ENCODE measurements at regions not wholly inside any gene's neighbourhood (a gene's known extent, or its start where the extent isn't known, plus 50 kb on each side); places are given as distances from the start of the nearest gene placed in this dataset.
"Not testable (repeated sequence)": the region's sequence is repeated elsewhere in the genome, so short reads cannot be mapped to it uniquely, and the experiment has no call there.

DNA sequence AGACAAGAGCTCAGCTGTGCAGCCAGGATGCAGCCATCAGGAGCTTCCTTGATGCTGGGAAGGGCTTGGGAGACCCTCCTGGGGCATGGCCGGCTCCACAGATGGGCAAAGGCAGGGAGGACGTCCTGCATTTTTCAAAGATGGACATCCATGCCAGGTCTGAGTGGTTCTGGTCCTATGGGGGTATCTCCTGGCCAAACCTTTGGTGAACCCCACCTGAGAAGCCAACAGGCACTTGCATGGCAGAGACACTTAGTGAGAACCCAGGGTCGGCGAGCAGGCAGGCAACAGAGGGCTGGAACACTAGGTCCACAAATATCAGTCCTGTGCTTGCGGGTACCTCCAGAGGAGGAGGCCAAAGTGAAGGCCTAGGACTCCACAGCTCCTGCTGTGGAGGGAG lies 70.0 kb downstream of the KCTD15 start:
- TF ChIP-seq GABPA (IDR thresholded peaks at IDR 0.05; ENCODE audit: low read depth) = no peak
- TF ChIP-seq, protein P1, sequence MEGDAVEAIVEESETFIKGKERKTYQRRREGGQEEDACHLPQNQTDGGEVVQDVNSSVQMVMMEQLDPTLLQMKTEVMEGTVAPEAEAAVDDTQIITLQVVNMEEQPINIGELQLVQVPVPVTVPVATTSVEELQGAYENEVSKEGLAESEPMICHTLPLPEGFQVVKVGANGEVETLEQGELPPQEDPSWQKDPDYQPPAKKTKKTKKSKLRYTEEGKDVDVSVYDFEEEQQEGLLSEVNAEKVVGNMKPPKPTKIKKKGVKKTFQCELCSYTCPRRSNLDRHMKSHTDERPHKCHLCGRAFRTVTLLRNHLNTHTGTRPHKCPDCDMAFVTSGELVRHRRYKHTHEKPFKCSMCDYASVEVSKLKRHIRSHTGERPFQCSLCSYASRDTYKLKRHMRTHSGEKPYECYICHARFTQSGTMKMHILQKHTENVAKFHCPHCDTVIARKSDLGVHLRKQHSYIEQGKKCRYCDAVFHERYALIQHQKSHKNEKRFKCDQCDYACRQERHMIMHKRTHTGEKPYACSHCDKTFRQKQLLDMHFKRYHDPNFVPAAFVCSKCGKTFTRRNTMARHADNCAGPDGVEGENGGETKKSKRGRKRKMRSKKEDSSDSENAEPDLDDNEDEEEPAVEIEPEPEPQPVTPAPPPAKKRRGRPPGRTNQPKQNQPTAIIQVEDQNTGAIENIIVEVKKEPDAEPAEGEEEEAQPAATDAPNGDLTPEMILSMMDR (IDR thresholded peaks at IDR 0.05; ENCODE audit: insufficient read depth, low read length) = no peak
- TF ChIP-seq, protein P2, sequence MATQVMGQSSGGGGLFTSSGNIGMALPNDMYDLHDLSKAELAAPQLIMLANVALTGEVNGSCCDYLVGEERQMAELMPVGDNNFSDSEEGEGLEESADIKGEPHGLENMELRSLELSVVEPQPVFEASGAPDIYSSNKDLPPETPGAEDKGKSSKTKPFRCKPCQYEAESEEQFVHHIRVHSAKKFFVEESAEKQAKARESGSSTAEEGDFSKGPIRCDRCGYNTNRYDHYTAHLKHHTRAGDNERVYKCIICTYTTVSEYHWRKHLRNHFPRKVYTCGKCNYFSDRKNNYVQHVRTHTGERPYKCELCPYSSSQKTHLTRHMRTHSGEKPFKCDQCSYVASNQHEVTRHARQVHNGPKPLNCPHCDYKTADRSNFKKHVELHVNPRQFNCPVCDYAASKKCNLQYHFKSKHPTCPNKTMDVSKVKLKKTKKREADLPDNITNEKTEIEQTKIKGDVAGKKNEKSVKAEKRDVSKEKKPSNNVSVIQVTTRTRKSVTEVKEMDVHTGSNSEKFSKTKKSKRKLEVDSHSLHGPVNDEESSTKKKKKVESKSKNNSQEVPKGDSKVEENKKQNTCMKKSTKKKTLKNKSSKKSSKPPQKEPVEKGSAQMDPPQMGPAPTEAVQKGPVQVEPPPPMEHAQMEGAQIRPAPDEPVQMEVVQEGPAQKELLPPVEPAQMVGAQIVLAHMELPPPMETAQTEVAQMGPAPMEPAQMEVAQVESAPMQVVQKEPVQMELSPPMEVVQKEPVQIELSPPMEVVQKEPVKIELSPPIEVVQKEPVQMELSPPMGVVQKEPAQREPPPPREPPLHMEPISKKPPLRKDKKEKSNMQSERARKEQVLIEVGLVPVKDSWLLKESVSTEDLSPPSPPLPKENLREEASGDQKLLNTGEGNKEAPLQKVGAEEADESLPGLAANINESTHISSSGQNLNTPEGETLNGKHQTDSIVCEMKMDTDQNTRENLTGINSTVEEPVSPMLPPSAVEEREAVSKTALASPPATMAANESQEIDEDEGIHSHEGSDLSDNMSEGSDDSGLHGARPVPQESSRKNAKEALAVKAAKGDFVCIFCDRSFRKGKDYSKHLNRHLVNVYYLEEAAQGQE (IDR thresholded peaks at IDR 0.05; ENCODE audit: insufficient replicate concordance, low read depth) = no peak
- no peak for TF ChIP-seq SPI1 (IDR thresholded peaks at IDR 0.05; ENCODE audit: borderline replicate concordance, low read depth)
- TF ChIP-seq POLR2AphosphoS5 (IDR thresholded peaks at IDR 0.05; ENCODE audit: low read depth) = no peak
- no peak for DNase-seq (ENCODE audit: low read depth in 1 of 2, low spot score in 1 of 2)
- Histone ChIP-seq H3K4me3 (replicated peaks; ENCODE audit: insufficient read depth, low read length) (no peak overlapping the region), H3K27me3 (ENCODE audit: insufficient read depth, poor library complexity, severe bottlenecking) (no peaks in the 10 kb centered on the region), H3K27ac (replicated peaks) (no peak overlapping the region)

DNA sequence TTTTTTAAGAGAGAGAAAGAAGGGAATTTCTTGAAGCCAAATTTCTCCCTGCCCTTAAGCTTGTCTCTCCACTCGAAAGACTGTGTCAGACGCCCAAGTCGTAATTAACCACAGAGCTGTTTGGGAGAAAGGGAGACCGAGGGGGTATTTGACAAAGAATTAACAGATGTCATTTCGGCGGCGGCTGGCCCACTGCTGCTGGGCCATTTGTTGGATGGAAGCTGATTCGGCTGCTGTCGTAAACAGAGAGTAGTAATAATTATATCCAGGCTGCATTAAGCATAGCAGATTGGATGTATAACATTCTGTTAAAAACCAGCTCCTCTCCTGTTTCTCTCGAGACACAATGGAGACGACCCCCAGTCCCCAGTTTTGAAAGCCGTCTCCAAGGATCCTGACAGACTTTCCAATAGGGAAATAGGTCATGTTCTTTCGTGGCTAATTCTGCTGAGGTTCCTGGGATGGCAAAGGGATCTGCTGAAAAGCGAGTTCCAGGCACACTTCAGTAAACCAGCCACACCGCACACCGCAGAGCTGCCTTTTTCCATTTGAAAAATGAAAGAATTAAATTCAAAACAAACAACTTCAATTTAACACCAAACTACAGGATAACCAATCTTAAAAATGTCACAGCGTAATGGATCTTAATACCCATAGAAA lies 71.5 kb downstream of the KCTD15 start:
- H3K27me3 ChIP-seq (ENCODE audit: insufficient read depth, poor library complexity, severe bottlenecking) = no peaks in the 10 kb centered on the region
- TF ChIP-seq POLR2AphosphoS5 (IDR thresholded peaks at IDR 0.05; ENCODE audit: low read depth) (no peak), GABPA (IDR thresholded peaks at IDR 0.05; ENCODE audit: low read depth) (no peak), SPI1 (IDR thresholded peaks at IDR 0.05; ENCODE audit: borderline replicate concordance, low read depth) (no peak)
- TF ChIP-seq, protein P1 (IDR thresholded peaks at IDR 0.05; ENCODE audit: insufficient read depth, low read length) = no peak
- TF ChIP-seq, protein P2 (IDR thresholded peaks at IDR 0.05; ENCODE audit: insufficient replicate concordance, low read depth) = no peak
- no peak overlapping the region for H3K27ac ChIP-seq (replicated peaks)
- no peak for DNase-seq (ENCODE audit: low read depth in 1 of 2, low spot score in 1 of 2)
- H3K4me3 ChIP-seq (replicated peaks; ENCODE audit: insufficient read depth, low read length) = no peak overlapping the region

DNA sequence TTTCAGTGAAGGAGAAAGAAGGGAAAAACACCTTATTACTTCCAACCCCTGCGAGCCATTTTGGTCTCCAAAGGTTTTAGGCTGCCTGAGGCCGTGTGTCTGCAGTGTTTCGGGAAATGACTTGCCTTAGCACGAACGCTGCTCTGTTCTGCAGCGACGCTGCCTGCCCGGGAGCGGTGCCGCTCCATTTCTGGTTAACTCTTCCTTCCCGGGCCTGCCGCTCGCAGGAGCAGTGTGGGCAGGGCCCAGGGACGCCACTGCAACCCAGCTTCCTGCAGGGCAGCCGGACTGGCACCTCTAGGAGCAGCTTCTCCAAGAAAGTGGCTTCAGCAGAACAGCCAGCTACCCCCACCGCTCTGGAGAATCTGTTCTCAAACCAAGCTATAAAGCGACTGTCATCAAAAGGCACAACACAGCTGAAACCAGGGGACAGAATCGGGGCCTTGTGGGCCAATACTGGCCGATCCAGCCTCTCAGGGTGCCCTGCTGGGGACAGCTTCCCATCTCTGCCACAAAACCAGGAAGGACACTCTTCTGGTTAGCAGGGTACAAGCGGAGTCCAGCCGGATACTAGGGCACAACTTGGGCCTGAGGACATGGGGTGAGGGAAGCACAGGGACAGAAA lies 72.2 kb downstream of the KCTD15 start:
- no peak overlapping the region for H3K27ac ChIP-seq (replicated peaks)
- TF ChIP-seq POLR2AphosphoS5 (IDR thresholded peaks at IDR 0.05; ENCODE audit: low read depth) (no peak), GABPA (IDR thresholded peaks at IDR 0.05; ENCODE audit: low read depth) (no peak), SPI1 (IDR thresholded peaks at IDR 0.05; ENCODE audit: borderline replicate concordance, low read depth) (no peak)
- TF ChIP-seq, protein P2 (IDR thresholded peaks at IDR 0.05; ENCODE audit: insufficient replicate concordance, low read depth) = no peak
- TF ChIP-seq, protein P1 (IDR thresholded peaks at IDR 0.05; ENCODE audit: insufficient read depth, low read length) = no peak
- H3K4me3 ChIP-seq (replicated peaks; ENCODE audit: insufficient read depth, low read length) = no peak overlapping the region
- no peak for DNase-seq (ENCODE audit: low read depth in 1 of 2, low spot score in 1 of 2)
- no peaks in the 10 kb centered on the region for H3K27me3 ChIP-seq (ENCODE audit: insufficient read depth, poor library complexity, severe bottlenecking)

DNA sequence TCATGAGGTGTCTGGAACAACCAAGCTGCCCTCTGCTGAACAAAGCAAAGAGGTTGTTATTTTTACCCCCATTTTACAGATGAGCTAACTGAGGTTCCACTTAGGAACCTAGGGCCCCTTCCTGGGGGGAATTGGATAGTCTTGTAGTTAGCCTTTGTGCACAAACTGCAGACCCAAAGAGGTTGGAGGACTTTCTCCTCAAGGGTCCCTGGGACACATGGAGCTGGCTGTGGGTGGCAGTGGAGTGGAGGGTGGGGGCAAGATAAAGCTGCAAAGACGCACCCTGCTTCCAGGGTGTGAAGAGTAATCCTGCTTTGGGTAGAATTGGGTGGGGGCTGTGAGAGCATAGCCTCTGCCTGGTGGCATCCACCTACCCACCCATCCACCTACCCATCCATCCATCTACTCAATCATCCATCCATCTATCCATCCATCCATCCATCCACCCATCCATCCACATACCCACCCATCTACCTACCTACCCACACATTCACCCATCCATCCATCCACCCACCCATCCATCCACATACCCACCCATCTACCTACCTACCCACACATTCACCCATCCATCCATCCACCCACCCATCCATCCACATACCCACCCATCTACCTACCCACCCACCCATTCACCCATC lies 73.7 kb downstream of the KCTD15 start:
- DNase-seq (ENCODE audit: low read depth in 1 of 2, low spot score in 1 of 2) = not testable (repeated sequence)

More for the DNA sequence above, 73.7 kb downstream of the KCTD15 start:
- not testable (repeated sequence) for H3K27me3 ChIP-seq (ENCODE audit: insufficient read depth, poor library complexity, severe bottlenecking); H3K27ac ChIP-seq (replicated peaks); H3K4me3 ChIP-seq (replicated peaks; ENCODE audit: insufficient read depth, low read length)

All from HL-60 (cell line).